HG03095 (cell line): ENCODE measurements at regions not wholly inside any gene's neighbourhood (a gene's known extent, or its start where the extent isn't known, plus 50 kb on each side); places are given as distances from the start of the nearest gene placed in this dataset.
A peak's percentile ranks its signal among the peaks of the same experiment; 100 is the strongest.

Source experiments
- ATAC-seq: cut with Tn5 transposase; IDR thresholded peaks from one replicate; pipeline ENCODE4 v1.9.1; 2021; ENCODE audit warnings: moderate library complexity; ENCODE audit not compliant: unreplicated experiment

- peak; percentile 89 for ATAC-seq
These were observed 56.7 kb upstream of the RAB38 start for GRCh38 chr11:88231894-88232482.

- ATAC-seq = no peak
These were observed 54.1 kb upstream of the RAB38 start for GRCh38 chr11:88229303-88229702.
